ENCODE measurements at regions not wholly inside any gene's neighbourhood (a gene's known extent, or its start where the extent isn't known, plus 50 kb on each side); places are given as distances from the start of the nearest gene placed in this dataset.

DNA sequence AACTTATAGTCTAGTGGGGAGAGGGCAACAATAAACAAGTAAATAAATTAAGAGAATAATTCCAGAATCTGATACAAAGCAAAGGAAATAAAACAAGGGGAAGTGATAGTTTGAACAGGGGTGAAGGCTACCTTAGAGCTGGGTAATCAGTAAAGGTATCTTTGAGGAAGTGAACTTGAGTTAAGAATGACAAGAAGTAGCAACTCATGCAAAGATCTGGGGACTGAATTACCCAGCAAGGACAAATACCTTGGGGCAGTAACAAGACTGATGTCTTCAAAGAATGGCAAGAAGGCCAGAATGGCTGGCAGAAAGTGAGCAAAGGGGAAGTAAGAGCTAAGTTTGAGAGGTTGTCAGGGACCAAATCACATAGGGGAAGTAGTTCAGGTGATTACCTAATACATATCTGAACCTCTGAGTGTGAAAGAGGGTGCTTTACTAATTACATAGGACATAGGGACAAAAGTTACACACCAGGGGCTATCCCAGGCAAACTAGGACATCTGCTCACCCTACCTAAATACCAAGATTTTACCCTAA, 244.6 kb upstream of the HNRNPA3 start:
- H3K4me1 ChIP-seq, result no peaks in the 10 kb centered on the region
- no peaks in the 10 kb centered on the region for H3K36me3 ChIP-seq
- no peak for TF ChIP-seq CTCF (IDR thresholded peaks at IDR 0.05)
- TF ChIP-seq POLR2A (IDR thresholded peaks at IDR 0.05), result no peak
- no peak overlapping the region for H3K4me3 ChIP-seq
- no peaks in the 10 kb centered on the region for H3K9me3 ChIP-seq
- no peak overlapping the region for H3K27ac ChIP-seq
- no peak for DNase-seq
- no peaks in the 10 kb centered on the region for H3K27me3 ChIP-seq

- TF ChIP-seq CTCF (IDR thresholded peaks at IDR 0.05) (no peak), POLR2A (IDR thresholded peaks at IDR 0.05) (no peak)
- Histone ChIP-seq H3K4me1 (no peaks in the 10 kb centered on the region), H3K27me3 (no peaks in the 10 kb centered on the region), H3K27ac (no peak overlapping the region), H3K9me3 (no peaks in the 10 kb centered on the region), H3K36me3 (no peaks in the 10 kb centered on the region), H3K4me3 (no peak overlapping the region)
- DNase-seq, result no peak
Observed at GRCh38 chr2:176969642-176970359, 242.8 kb upstream of the HNRNPA3 start.

GRCh38 chr2:176976736-176977685, 235.6 kb upstream of the HNRNPA3 start:
- Histone ChIP-seq H3K4me3 (no peak overlapping the region), H3K27ac (no peak overlapping the region)
- TF ChIP-seq CTCF (IDR thresholded peaks at IDR 0.05) (no peak), POLR2A (IDR thresholded peaks at IDR 0.05) (no peak)

DNA sequence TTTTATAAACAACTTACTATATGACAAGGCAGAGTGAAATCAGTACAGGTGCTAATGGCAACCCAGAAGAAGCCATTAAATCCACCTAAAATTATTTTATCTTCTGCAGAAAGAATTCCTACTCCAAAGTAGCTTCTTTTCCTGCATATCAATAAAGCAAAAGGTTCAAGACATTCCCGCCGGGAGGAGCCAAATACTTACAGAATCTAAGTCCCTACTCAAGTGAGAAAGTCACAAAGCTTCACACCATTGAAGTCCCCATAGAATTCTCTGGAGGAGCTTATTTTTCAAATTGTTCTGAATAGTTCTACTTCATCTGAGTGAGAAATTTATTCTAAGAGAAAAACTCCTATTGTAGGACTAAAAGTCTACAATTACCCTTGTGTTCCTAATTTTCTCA, 233.7 kb upstream of the HNRNPA3 start:
- H3K4me3 ChIP-seq, result no peak overlapping the region
- no peaks in the 10 kb centered on the region for H3K4me1 ChIP-seq

More at GRCh38 chr2:176976736-176977685, 235.6 kb upstream of the HNRNPA3 start:
- Histone ChIP-seq H3K36me3 (no peaks in the 10 kb centered on the region), H3K4me1 (no peaks in the 10 kb centered on the region), H3K9me3 (no peaks in the 10 kb centered on the region), H3K27me3 (no peaks in the 10 kb centered on the region)
- no peak for DNase-seq

More for the DNA sequence above, 233.7 kb upstream of the HNRNPA3 start:
- TF ChIP-seq POLR2A (IDR thresholded peaks at IDR 0.05), result no peak
- TF ChIP-seq CTCF (IDR thresholded peaks at IDR 0.05), result no peak
- DNase-seq, result no peak
- no peaks in the 10 kb centered on the region for H3K27me3 ChIP-seq
- no peaks in the 10 kb centered on the region for H3K36me3 ChIP-seq
- H3K27ac ChIP-seq, result no peak overlapping the region
- no peaks in the 10 kb centered on the region for H3K9me3 ChIP-seq

Data from Peyer's patch (tissue), 4 donors.